GM23338 (cell line): ENCODE measurements at regions not wholly inside any gene's neighbourhood (a gene's known extent, or its start where the extent isn't known, plus 50 kb on each side); places are given as distances from the start of the nearest gene placed in this dataset.

Experiments
- ATAC-seq: fragments of 200-7000 bp; cut with Tn5 transposase; 3 replicates; pipeline ENCODE4 v1.9.1; 2020
- DNase-seq: peaks from one replicate; pipeline ENCODE4 v3.0.0-alpha.2; 2015; ENCODE audit warnings: low spot score
- H2AFZ ChIP-seq: fragments of 200-600 bp; sonication (generic); 2 replicates; pipeline ENCODE4 v1.8.0; 2016; ENCODE audit warnings: antibody characterized with exemption, mild to moderate bottlenecking, moderate library complexity
- H3F3A ChIP-seq: fragments of 200-600 bp; sonication (generic); replicated peaks from 2 replicates; pipeline ENCODE4 v1.8.0; 2017; ENCODE audit warnings: antibody characterized with exemption, mixed run types, low read depth
- H3K27ac ChIP-seq: fragments of 200-600 bp; sonication (generic); 2 replicates; pipeline ENCODE4 v1.6.1; 2016; ENCODE audit warnings: low read depth
- H3K27me3 ChIP-seq: fragments of 200-600 bp; sonication (generic); 2 replicates; pipeline ENCODE4 v1.8.0; 2016; ENCODE audit warnings: mild to moderate bottlenecking, mixed run types, moderate library complexity; ENCODE audit not compliant: insufficient read depth
- H3K36me3 ChIP-seq: fragments of 200-600 bp; sonication (generic); 2 replicates; pipeline ENCODE4 v1.8.0; 2016; ENCODE audit warnings: mild to moderate bottlenecking; ENCODE audit not compliant: insufficient read depth
- H3K4me1 ChIP-seq: fragments of 200-600 bp; sonication (generic); 2 replicates; pipeline ENCODE4 v1.8.0; 2016; ENCODE audit warnings: mild to moderate bottlenecking, moderate library complexity; ENCODE audit not compliant: insufficient read depth
- H3K4me2 ChIP-seq: fragments of 200-600 bp; sonication (generic); 2 replicates; pipeline ENCODE4 v1.7.1; 2017; ENCODE audit warnings: mixed run types
- H3K4me3 ChIP-seq: fragments of 200-600 bp; sonication (generic); 2 replicates; pipeline ENCODE4 v1.6.1; 2016; ENCODE audit warnings: mixed run types
- H3K79me2 ChIP-seq: fragments of 200-600 bp; sonication (generic); replicated peaks from 2 replicates; pipeline ENCODE4 v1.8.0; 2017; ENCODE audit warnings: mild to moderate bottlenecking; ENCODE audit not compliant: insufficient read depth
- H3K9me2 ChIP-seq: fragments of 200-600 bp; sonication (generic); 2 replicates; pipeline ENCODE4 v1.8.0; 2017; ENCODE audit not compliant: insufficient read depth
- H4K20me1 ChIP-seq: fragments of 200-600 bp; sonication (generic); replicated peaks from 2 replicates; pipeline ENCODE4 v1.8.0; 2017; ENCODE audit warnings: mild to moderate bottlenecking; ENCODE audit not compliant: insufficient read depth
- H3K27ac Mint-ChIP-seq: 2 replicates; pipeline ENCODE4 v1.8.0; 2020; ENCODE audit warnings: inconsistent platforms, mild to moderate bottlenecking, moderate library complexity, mixed read lengths
- H3K27me3 Mint-ChIP-seq: 3 replicates; pipeline ENCODE4 v1.8.0; 2022; ENCODE audit warnings: low read depth, mild to moderate bottlenecking, moderate library complexity, mixed read lengths, inconsistent platforms; ENCODE audit not compliant: insufficient read depth, poor library complexity
- H3K36me3 Mint-ChIP-seq: 3 replicates; pipeline ENCODE4 v1.8.0; 2021; ENCODE audit warnings: low read depth, mild to moderate bottlenecking, inconsistent platforms, moderate library complexity, mixed read lengths
- H3K4me1 Mint-ChIP-seq: 3 replicates; pipeline ENCODE4 v1.8.0; 2020; ENCODE audit warnings: mild to moderate bottlenecking, inconsistent platforms, mixed read lengths
- H3K4me3 Mint-ChIP-seq: 3 replicates; pipeline ENCODE4 v1.8.0; 2021; ENCODE audit warnings: moderate library complexity, mild to moderate bottlenecking, inconsistent platforms, mixed read lengths
- H3K9me3 Mint-ChIP-seq: 3 replicates; pipeline ENCODE4 v1.8.0; 2020; ENCODE audit warnings: moderate library complexity, mild to moderate bottlenecking, inconsistent platforms, mixed read lengths
- CREB1 ChIP-seq: fragments of 250-450 bp; sonication (Bioruptor Pico); IDR thresholded peaks from 2 replicates; pipeline ENCODE4 v1.5.0; 2020; ENCODE audit warnings: low read depth, mild to moderate bottlenecking, moderate library complexity
- CTCF ChIP-seq, 2 experiments: fragments of 200-600 bp in 1 of 2; sonication (generic) in 1 of 2; conservative IDR thresholded peaks; 2 replicates each; pipeline versions ENCODE4 v1.5.1 to v1.6.1; 2016 to 2017; ENCODE audit warnings: antibody characterized with exemption in 2 of 2, low read depth in 2 of 2, mild to moderate bottlenecking in 2 of 2, moderate library complexity in 1 of 2
- ETS1 ChIP-seq: IDR thresholded peaks from 2 replicates; pipeline ENCODE4 v1.6.1; 2016; ENCODE audit warnings: antibody characterized with exemption
- EZH2 ChIP-seq: fragments of 200-600 bp; sonication (generic); IDR thresholded peaks from one replicate; pipeline ENCODE4 v1.8.0; 2017; ENCODE audit warnings: antibody characterized with exemption, mild to moderate bottlenecking, low read depth; ENCODE audit not compliant: unreplicated experiment
- EZH2phosphoT487 ChIP-seq: fragments of 200-600 bp; sonication (generic); IDR thresholded peaks from one replicate; pipeline ENCODE4 v1.8.1; 2018; ENCODE audit warnings: antibody characterized with exemption; ENCODE audit not compliant: unreplicated experiment
- JUNB ChIP-seq: IDR thresholded peaks from one replicate; pipeline ENCODE4 v1.6.1; 2016; ENCODE audit warnings: antibody characterized with exemption; ENCODE audit not compliant: unreplicated experiment
- NANOG ChIP-seq: IDR thresholded peaks from 2 replicates; pipeline ENCODE4 v1.6.1; 2016; ENCODE audit warnings: antibody characterized with exemption, borderline replicate concordance
- POLR2AphosphoS5 ChIP-seq: IDR thresholded peaks from 2 replicates; pipeline ENCODE4 v1.6.1; 2016; ENCODE audit warnings: antibody characterized with exemption, low read depth
- STAT1 ChIP-seq: IDR thresholded peaks from one replicate; pipeline ENCODE4 v1.6.1; 2016; ENCODE audit warnings: antibody characterized with exemption; ENCODE audit not compliant: unreplicated experiment
- ZNF114 ChIP-seq: fragments of 250-450 bp; sonication (Bioruptor Pico); IDR thresholded peaks from 2 replicates; pipeline ENCODE4 v1.5.0; 2020; ENCODE audit warnings: mild to moderate bottlenecking, moderate library complexity
- ZNF331 ChIP-seq: fragments of 250-450 bp; sonication (Bioruptor Pico); IDR thresholded peaks from 2 replicates; pipeline ENCODE4 v1.5.0; 2020; ENCODE audit warnings: low read depth, mild to moderate bottlenecking, moderate library complexity
- ZNF462 ChIP-seq: fragments of 250-450 bp; sonication (Bioruptor Pico); IDR thresholded peaks from 2 replicates; pipeline ENCODE4 v1.5.0; 2020; ENCODE audit warnings: mild to moderate bottlenecking, moderate library complexity
- TF ChIP-seq, protein P1 (sequence below): IDR thresholded peaks from one replicate; pipeline ENCODE4 v1.6.1; 2018; ENCODE audit warnings: antibody characterized with exemption; ENCODE audit not compliant: unreplicated experiment

DNA sequence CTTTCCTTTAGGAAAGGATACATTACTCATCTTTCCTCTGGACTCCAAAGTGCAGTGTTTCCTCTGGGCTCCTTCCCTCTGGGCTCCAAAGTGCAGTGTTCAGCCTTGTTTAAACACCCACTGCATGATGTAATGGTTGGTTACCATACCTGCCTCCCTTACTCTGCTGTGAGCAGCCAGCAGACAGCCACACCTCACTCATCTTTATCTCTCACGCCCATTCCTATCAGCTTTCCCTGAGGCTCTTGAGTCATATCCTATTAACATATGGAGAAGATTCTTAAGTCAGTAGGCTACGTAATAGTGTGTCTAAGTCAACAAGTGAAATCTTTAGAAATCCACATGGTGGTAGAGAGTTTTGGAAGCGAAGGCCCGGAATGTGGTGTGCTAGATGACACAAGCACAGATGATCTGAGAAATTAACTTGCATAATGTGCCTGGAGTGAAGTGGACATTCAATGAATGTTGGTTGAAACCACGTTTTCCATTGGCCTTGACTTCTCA, 97.2 kb upstream of the CTNNB1 start:
- Histone ChIP-seq H3K4me1 (peaks cover 14% of the 10 kb centered on the region; the same call in 1 of the 2 replicates), H3K27ac (no peak overlapping the region), H3F3A (no peaks in the 10 kb centered on the region), H3K27me3 (no peaks in the 10 kb centered on the region), H2AFZ (no peak overlapping the region), H3K4me3 (no peak overlapping the region), H3K9me2 (peaks cover 11% of the 10 kb centered on the region; the same call in 1 of the 2 replicates), H3K4me2 (no peak overlapping the region), H4K20me1 (no peaks in the 10 kb centered on the region), H3K36me3 (no peaks in the 10 kb centered on the region), H3K79me2 (no peaks in the 10 kb centered on the region)
- Mint-ChIP-seq H3K4me3 (no peak overlapping the region), H3K27me3 (peaks cover 3% of the 10 kb centered on the region), H3K36me3 (no peaks in the 10 kb centered on the region), H3K4me1 (no peaks in the 10 kb centered on the region), H3K27ac (no peak overlapping the region), H3K9me3 (no peaks in the 10 kb centered on the region)
- TF ChIP-seq CREB1 (CRISPR knock-in tag) (no peak), NANOG (no peak), ZNF462 (no peak), ZNF114 (CRISPR knock-in tag) (no peak), EZH2 (no peak), ETS1 (no peak), ZNF331 (CRISPR knock-in tag) (no peak), EZH2phosphoT487 (no peak), STAT1 (no peak), CTCF (conservative IDR thresholded peaks at IDR 0.05; ENCODE audit: low read depth in 2 of 2) (no peak), POLR2AphosphoS5 (no peak), JUNB (no peak)
- TF ChIP-seq, protein P1, sequence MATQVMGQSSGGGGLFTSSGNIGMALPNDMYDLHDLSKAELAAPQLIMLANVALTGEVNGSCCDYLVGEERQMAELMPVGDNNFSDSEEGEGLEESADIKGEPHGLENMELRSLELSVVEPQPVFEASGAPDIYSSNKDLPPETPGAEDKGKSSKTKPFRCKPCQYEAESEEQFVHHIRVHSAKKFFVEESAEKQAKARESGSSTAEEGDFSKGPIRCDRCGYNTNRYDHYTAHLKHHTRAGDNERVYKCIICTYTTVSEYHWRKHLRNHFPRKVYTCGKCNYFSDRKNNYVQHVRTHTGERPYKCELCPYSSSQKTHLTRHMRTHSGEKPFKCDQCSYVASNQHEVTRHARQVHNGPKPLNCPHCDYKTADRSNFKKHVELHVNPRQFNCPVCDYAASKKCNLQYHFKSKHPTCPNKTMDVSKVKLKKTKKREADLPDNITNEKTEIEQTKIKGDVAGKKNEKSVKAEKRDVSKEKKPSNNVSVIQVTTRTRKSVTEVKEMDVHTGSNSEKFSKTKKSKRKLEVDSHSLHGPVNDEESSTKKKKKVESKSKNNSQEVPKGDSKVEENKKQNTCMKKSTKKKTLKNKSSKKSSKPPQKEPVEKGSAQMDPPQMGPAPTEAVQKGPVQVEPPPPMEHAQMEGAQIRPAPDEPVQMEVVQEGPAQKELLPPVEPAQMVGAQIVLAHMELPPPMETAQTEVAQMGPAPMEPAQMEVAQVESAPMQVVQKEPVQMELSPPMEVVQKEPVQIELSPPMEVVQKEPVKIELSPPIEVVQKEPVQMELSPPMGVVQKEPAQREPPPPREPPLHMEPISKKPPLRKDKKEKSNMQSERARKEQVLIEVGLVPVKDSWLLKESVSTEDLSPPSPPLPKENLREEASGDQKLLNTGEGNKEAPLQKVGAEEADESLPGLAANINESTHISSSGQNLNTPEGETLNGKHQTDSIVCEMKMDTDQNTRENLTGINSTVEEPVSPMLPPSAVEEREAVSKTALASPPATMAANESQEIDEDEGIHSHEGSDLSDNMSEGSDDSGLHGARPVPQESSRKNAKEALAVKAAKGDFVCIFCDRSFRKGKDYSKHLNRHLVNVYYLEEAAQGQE: no peak
- no peak for ATAC-seq
- DNase-seq: no peak
